CD14-positive monocyte (primary cell): ENCODE measurements at regions not wholly inside any gene's neighbourhood (a gene's known extent, or its start where the extent isn't known, plus 50 kb on each side); places are given as distances from the start of the nearest gene placed in this dataset.

ENCODE experiments used
- DNase-seq, 3 donors: peaks; one replicate each; pipeline ENCODE4 v3.0.0-alpha.2; 2011 to 2022
- H2AFZ ChIP-seq: 2 replicates; pipeline ENCODE4 v1.6.0; 2012; ENCODE audit warnings: mild to moderate bottlenecking, low read depth, low read length, inconsistent platforms; ENCODE audit not compliant: insufficient read depth, poor library complexity, severe bottlenecking
- H3K27ac ChIP-seq, 2 donors: 1 replicate in 1 of 2; 2 replicates in 1 of 2; pipeline ENCODE4 v1.5.1; 2012 to 2013; ENCODE audit warnings: low read length in 2 of 2, control low read depth in 1 of 2, inconsistent platforms in 1 of 2, low read depth in 1 of 2, mild to moderate bottlenecking in 1 of 2
- H3K27me3 ChIP-seq, 2 donors: one replicate each; pipeline versions ENCODE4 v1.6.0 to v1.6.1; 2011 to 2013; ENCODE audit warnings: low read length in 2 of 2; ENCODE audit not compliant: control insufficient read depth in 2 of 2, insufficient read depth in 2 of 2
- H3K36me3 ChIP-seq, 2 donors: replicated peaks in 1 of 2; 1 replicate in 1 of 2; 2 replicates in 1 of 2; pipeline versions ENCODE4 v1.5.1 to v1.6.1; 2012 to 2013; ENCODE audit warnings: low read length in 2 of 2, control low read depth in 1 of 2, inconsistent platforms in 1 of 2, mild to moderate bottlenecking in 1 of 2; ENCODE audit not compliant: insufficient read depth in 2 of 2, control insufficient read depth in 1 of 2
- H3K4me1 ChIP-seq, 2 donors: 1 replicate in 1 of 2; 2 replicates in 1 of 2; pipeline versions ENCODE4 v1.5.1 to v1.6.1; 2012 to 2013; ENCODE audit warnings: low read length in 2 of 2, control low read depth in 1 of 2, inconsistent platforms in 1 of 2, mild to moderate bottlenecking in 1 of 2, moderate library complexity in 1 of 2; ENCODE audit not compliant: insufficient read depth in 2 of 2, control insufficient read depth in 1 of 2
- H3K4me2 ChIP-seq: replicated peaks from 2 replicates; pipeline ENCODE3; 2012; ENCODE audit warnings: low read length, moderate library complexity, mild to moderate bottlenecking; ENCODE audit not compliant: poor library complexity, severe bottlenecking; ENCODE audit errors: extremely low read depth
- H3K4me3 ChIP-seq, 3 experiments: fragments of 200-600 bp in 1 of 3; sonication (generic) in 1 of 3; replicated peaks in 1 of 3; 1 replicate in 2 of 3; 2 replicates in 1 of 3; pipeline ENCODE4 v1.5.1; 2011 to 2013; ENCODE audit warnings: low read length in 3 of 3, mild to moderate bottlenecking in 3 of 3, control low read depth in 2 of 3, low read depth in 2 of 3, inconsistent platforms in 1 of 3, moderate library complexity in 1 of 3
- H3K79me2 ChIP-seq: 2 replicates; pipeline ENCODE4 v1.6.0; 2012; ENCODE audit warnings: mild to moderate bottlenecking, control low read depth, inconsistent platforms, low read length, moderate library complexity; ENCODE audit not compliant: insufficient read depth
- H3K9ac ChIP-seq: 2 replicates; pipeline ENCODE4 v1.6.0; 2017; ENCODE audit warnings: low read length, mild to moderate bottlenecking; ENCODE audit not compliant: insufficient read depth, poor library complexity, severe bottlenecking
- H3K9me3 ChIP-seq, 2 donors: replicated peaks in 1 of 2; 1 replicate in 1 of 2; 2 replicates in 1 of 2; pipeline versions ENCODE4 v1.5.1 to v1.6.1; 2012 to 2013; ENCODE audit warnings: low read length in 2 of 2, control low read depth in 1 of 2; ENCODE audit not compliant: control insufficient read depth in 1 of 2, insufficient read depth in 1 of 2
- H4K20me1 ChIP-seq: 2 replicates; pipeline ENCODE4 v1.6.0; 2012; ENCODE audit warnings: mild to moderate bottlenecking, low read length, control low read depth, moderate library complexity; ENCODE audit not compliant: insufficient read depth
- H3K27ac Mint-ChIP-seq, 7 donors: one replicate each; pipeline ENCODE4 v1.8.0; 2020; ENCODE audit warnings: mild to moderate bottlenecking in 7 of 7, mixed read lengths in 7 of 7, moderate library complexity in 6 of 7, inconsistent platforms in 2 of 7
- H3K27me3 Mint-ChIP-seq, 3 donors: one replicate each; pipeline ENCODE4 v1.8.0; 2021 to 2022; ENCODE audit warnings: low read depth in 3 of 3, mild to moderate bottlenecking in 3 of 3, mixed read lengths in 3 of 3, moderate library complexity in 3 of 3, inconsistent platforms in 1 of 3
- H3K36me3 Mint-ChIP-seq, 2 donors: one replicate each; pipeline ENCODE4 v1.8.0; 2020; ENCODE audit warnings: mixed read lengths in 2 of 2, inconsistent platforms in 1 of 2, mild to moderate bottlenecking in 1 of 2
- H3K4me1 Mint-ChIP-seq: one replicate; pipeline ENCODE4 v1.8.0; 2020; ENCODE audit warnings: mild to moderate bottlenecking, mixed read lengths
- H3K4me3 Mint-ChIP-seq, 2 donors: one replicate each; pipeline ENCODE4 v1.8.0; 2020; ENCODE audit warnings: mild to moderate bottlenecking in 2 of 2, mixed read lengths in 2 of 2, moderate library complexity in 1 of 2
- H3K9me3 Mint-ChIP-seq, 7 donors: one replicate each; pipeline ENCODE4 v1.8.0; 2020 to 2022; ENCODE audit warnings: mixed read lengths in 7 of 7, mild to moderate bottlenecking in 6 of 7, moderate library complexity in 6 of 7, inconsistent platforms in 2 of 7
- WGBS: methylation state at CpG from one replicate; pipeline ENCODE4 v1.1.5; 2013; ENCODE audit warnings: missing lambda C conversion rate; ENCODE audit not compliant: insufficient coverage; 5-methylcytosine and 5-hydroxymethylcytosine counted together
- intact Hi-C, 2 donors: fragments of 100-400 bp; cut with micrococcal nuclease; formaldehyde crosslinking; loops; one replicate each; pipeline versions ENCODE4 v1.15.0 to v1.15.1; 2023
- TF ChIP-seq, protein P1 (sequence below): fragments of 200-600 bp; IDR thresholded peaks from one replicate; pipeline ENCODE4 v1.8.0; 2022; ENCODE audit warnings: antibody characterized with exemption, mild to moderate bottlenecking

DNA sequence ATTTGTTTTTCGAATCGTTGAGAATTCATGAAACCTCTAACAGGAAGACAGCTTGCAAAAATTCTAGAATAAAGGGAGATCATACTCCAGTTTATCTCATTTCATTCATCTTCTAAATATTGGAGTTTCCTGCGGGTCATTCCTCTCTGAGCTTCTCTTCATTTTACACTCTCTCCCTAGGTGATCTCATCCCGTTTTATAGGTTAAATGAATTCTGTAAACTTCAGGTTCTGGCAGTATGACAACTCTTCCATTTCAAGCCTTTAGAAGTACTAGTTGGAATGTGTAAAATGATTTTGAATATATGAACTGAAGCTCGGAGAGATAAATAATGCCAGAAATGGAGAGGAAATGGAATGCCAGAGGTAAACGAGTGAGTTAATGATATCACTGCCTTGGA, 312.4 kb downstream of the METTL4 start:
- Histone ChIP-seq H3K9ac (no peak overlapping the region), H3K36me3 (no peaks in the 10 kb centered on the region), H3K4me3 (no peak overlapping the region), H3K27ac (no peak overlapping the region), H3K27me3 (no peaks in the 10 kb centered on the region), H3K4me2 (no peak overlapping the region), H3K9me3 (no peaks in the 10 kb centered on the region), H4K20me1 (no peaks in the 10 kb centered on the region), H3K4me1 (no peaks in the 10 kb centered on the region), H3K79me2 (no peaks in the 10 kb centered on the region), H2AFZ (no peak overlapping the region)
- TF ChIP-seq, protein P1, sequence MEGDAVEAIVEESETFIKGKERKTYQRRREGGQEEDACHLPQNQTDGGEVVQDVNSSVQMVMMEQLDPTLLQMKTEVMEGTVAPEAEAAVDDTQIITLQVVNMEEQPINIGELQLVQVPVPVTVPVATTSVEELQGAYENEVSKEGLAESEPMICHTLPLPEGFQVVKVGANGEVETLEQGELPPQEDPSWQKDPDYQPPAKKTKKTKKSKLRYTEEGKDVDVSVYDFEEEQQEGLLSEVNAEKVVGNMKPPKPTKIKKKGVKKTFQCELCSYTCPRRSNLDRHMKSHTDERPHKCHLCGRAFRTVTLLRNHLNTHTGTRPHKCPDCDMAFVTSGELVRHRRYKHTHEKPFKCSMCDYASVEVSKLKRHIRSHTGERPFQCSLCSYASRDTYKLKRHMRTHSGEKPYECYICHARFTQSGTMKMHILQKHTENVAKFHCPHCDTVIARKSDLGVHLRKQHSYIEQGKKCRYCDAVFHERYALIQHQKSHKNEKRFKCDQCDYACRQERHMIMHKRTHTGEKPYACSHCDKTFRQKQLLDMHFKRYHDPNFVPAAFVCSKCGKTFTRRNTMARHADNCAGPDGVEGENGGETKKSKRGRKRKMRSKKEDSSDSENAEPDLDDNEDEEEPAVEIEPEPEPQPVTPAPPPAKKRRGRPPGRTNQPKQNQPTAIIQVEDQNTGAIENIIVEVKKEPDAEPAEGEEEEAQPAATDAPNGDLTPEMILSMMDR = no peak
- intact Hi-C loops = no loop called here
- no peak for DNase-seq
- Mint-ChIP-seq H3K4me3 (no peak overlapping the region), H3K4me1 (no peaks in the 10 kb centered on the region), H3K27ac (no peak overlapping the region), H3K27me3 (peaks cover 0 to 5% (median 3%) of the 10 kb centered on the region in 3 donors), H3K36me3 (no peaks in the 10 kb centered on the region), H3K9me3 (peaks cover 0 to 4% (median 3%) of the 10 kb centered on the region in 7 donors)
- WGBS = no CpG with 5 or more reads among the region's 6 CpGs

DNA sequence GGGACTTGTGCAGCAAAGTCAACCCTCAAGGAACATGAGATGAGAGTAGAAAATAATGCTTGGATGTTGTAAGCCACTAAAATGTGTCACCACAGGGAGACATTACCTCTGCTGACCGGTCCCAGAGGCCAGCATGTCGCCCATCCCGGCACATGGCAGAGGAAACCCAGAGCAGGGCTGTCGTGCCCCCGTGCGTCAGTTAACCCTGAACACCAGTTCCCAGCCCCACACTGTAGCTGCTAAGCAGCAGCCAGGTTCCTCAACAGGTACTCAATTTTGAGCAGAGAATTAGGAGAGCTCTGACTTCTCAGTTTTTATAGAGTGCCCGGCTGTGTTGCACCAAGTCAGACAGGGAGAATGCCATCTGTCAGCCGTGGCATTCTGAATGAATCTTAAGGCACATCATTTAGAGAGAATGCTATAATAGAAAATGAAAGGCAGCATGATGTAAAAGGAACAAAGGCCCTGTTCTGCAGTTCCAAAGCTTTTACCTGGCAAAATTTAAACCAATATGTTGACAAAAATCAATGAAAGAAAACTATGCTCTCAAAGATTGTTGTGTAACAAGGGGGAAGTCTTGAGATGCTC, 307.9 kb downstream of the METTL4 start:
- Mint-ChIP-seq H3K4me3 (no peak overlapping the region), H3K4me1 (no peaks in the 10 kb centered on the region)

More for the DNA sequence above, 307.9 kb downstream of the METTL4 start:
- H3K4me1 ChIP-seq = no peaks in the 10 kb centered on the region
- no peak overlapping the region for H3K4me2 ChIP-seq
- H3K9ac ChIP-seq = no peak overlapping the region
- H3K4me3 ChIP-seq = no peak overlapping the region
- H3K9me3 ChIP-seq = no peaks in the 10 kb centered on the region
- no peaks in the 10 kb centered on the region for H4K20me1 ChIP-seq
- no peak overlapping the region for H3K27ac ChIP-seq
- Mint-ChIP-seq H3K9me3 (peaks cover 0 to 3% (median 0%) of the 10 kb centered on the region in 7 donors), H3K27me3 (peaks cover 0 to 5% (median 3%) of the 10 kb centered on the region in 3 donors), H3K36me3 (no peaks in the 10 kb centered on the region), H3K27ac (no peak overlapping the region)
- H2AFZ ChIP-seq = no peak overlapping the region
- no peak for DNase-seq
- TF ChIP-seq, protein P1 = no peak
- no peaks in the 10 kb centered on the region for H3K79me2 ChIP-seq
- peaks cover 0 to 2% of the 10 kb centered on the region in 2 donors for H3K27me3 ChIP-seq
- 98% methylated on average over 4 of the region's 8 CpGs for WGBS
- intact Hi-C loops = no loop called here
- H3K36me3 ChIP-seq = no peaks in the 10 kb centered on the region
